GM20000 (cell line): ENCODE measurements at regions not wholly inside any gene's neighbourhood (a gene's known extent, or its start where the extent isn't known, plus 50 kb on each side); places are given as distances from the start of the nearest gene placed in this dataset.

Experiments
- DNase-seq: peaks from one replicate; pipeline ENCODE4 v3.0.0; 2012; ENCODE audit warnings: low spot score
- TF ChIP-seq, protein P1 (sequence below): IDR thresholded peaks from 2 replicates; pipeline ENCODE4 v1.5.1; 2012; ENCODE audit warnings: mild to moderate bottlenecking, control low read depth; ENCODE audit errors: extremely low read depth, missing control alignments

DNA sequence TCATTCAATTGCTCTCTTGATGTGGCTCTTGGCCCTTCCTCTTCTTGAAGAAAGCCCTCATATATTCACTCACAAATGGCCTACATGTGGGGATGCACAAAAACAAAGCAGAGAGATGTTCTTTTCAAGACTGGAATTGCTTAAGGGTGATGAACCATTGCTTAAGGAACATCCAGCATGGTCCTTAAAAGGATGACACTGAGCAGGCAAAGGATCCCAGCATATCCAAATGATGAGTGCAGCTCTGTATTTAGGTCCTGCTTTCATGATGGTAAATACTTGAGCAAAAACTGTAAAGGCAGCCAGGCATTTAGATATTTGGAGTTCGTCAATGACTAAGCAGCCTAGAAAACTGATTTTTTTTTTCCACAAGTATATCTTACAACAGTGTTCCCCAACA, 173.8 kb upstream of the ARRDC4 start:
- no peak for DNase-seq
- TF ChIP-seq, protein P1, sequence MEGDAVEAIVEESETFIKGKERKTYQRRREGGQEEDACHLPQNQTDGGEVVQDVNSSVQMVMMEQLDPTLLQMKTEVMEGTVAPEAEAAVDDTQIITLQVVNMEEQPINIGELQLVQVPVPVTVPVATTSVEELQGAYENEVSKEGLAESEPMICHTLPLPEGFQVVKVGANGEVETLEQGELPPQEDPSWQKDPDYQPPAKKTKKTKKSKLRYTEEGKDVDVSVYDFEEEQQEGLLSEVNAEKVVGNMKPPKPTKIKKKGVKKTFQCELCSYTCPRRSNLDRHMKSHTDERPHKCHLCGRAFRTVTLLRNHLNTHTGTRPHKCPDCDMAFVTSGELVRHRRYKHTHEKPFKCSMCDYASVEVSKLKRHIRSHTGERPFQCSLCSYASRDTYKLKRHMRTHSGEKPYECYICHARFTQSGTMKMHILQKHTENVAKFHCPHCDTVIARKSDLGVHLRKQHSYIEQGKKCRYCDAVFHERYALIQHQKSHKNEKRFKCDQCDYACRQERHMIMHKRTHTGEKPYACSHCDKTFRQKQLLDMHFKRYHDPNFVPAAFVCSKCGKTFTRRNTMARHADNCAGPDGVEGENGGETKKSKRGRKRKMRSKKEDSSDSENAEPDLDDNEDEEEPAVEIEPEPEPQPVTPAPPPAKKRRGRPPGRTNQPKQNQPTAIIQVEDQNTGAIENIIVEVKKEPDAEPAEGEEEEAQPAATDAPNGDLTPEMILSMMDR: no peak

DNA sequence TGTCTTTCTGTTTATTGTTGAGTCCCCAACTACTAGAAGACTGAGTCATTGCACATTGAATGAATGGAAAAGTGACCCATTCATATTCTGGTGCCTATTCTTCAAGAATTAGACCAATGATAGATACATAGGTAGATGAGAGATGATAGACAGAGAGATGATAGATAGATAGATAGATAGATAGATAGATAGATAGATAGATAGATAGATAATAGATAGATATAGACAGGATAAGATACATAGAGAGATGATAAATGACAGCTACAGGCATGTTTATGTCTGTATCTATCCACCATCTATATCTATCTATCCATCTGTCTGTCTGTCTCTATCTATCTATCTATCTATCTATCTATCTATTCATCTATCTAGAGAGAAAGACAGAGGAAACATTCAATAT, 170.3 kb upstream of the ARRDC4 start:
- TF ChIP-seq, protein P1: no peak
- DNase-seq: no peak

DNA sequence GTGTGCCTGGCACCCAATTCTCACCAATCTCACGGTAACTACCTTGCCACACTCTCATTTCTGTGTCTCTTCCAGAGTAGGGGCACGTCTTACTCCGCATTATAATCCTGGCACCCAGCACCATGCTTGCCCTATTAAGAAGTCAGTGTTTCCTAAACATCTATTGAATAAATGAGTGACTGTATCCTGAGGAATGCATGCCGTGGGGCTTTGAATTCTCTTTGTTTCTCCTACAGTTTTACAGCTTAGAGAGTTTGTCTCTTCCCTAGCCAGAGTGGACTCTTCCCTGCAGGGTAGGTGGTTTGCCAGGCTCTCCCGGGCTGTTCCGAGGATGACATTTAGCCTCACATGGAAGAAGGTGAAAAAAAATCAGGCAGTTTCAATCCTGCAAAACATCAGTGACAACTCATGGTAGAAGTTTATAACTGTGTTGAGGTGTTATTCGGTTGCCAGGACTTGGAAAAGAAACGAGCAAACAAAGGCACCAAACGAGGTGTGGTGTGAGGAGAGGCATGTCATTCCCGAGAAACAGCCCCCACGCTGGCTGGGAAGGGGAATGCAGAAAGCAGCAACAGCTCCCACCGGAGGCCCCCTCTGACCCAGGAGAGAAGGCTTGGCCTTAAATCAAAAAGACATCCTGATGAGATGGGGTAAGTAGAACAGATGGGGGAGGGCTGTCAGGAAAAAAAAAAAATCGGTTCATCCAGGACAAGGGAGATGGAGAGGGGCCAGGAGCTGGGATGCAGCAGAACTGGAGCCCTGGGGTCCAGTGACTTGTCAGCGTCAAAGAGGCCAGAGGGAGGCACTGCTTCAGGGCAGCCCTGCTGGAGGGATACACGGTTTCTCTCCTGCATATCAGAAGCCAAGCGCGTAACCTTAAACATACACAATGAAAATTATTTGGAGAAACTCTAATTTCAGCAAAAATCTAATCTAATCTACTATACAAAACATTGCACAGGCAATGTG, 168.4 kb upstream of the ARRDC4 start:
- TF ChIP-seq, protein P1: no peak
- DNase-seq: no peak

DNA sequence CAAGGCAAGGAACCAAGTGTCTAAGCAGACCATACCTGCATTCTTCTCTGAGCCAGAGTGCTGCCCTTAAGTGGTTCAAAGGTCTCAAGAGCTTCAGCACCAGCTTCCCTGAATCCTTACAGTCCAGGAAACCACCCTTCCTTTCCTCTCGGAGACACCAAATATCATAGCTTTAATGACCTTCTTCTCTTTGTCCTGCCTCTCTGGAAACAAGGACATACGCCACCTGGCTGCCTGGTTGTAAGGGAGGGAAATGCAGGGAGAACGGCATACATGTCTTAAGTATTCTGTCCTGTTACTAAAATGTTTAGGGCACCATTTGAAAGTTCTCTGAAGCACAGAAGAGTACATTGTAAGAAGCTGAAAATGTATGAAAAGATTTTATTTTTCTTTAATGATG, 155.6 kb upstream of the ARRDC4 start:
- DNase-seq: no peak
- TF ChIP-seq, protein P1: no peak

DNA sequence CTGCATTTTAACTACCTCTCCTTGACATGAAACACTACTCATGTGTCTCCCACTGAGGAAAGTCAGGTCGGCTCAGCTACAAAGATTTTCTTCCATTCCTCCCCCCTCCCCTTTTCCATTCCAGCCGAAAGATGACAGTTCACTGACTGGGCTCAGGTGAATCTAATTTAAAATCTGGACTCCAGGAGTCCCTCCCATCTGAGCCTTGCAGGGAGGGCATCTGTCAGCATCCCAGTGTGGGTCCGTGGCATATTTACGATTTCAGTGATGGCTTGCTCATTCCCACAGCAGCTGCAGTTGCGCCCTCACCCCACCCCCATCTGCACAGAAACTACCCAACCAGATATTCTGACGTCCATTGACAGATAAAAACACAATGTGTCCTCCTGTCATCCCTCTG, 153.7 kb upstream of the ARRDC4 start:
- TF ChIP-seq, protein P1: no peak
- DNase-seq: no peak

DNA sequence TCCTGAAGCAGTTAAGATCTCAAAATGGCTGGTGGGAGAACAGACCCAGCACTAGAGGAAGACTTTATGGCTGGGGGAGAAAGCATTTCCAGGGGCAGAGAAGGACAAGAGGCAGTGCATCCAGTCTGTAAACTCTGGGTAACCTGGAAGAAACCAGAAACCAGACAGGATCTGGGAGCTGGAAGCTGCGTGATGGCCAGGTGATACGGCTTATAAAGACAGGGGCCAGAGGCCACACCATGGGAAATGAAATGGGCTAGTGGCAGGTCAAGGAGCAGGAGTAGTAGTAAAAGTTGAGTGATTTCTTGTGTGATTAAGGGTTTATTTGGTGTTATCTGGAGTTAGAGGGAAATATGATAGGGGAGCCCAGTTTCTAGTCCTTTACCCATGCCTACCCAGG, 144.7 kb upstream of the ARRDC4 start:
- TF ChIP-seq, protein P1: no peak
- no peak for DNase-seq

DNA sequence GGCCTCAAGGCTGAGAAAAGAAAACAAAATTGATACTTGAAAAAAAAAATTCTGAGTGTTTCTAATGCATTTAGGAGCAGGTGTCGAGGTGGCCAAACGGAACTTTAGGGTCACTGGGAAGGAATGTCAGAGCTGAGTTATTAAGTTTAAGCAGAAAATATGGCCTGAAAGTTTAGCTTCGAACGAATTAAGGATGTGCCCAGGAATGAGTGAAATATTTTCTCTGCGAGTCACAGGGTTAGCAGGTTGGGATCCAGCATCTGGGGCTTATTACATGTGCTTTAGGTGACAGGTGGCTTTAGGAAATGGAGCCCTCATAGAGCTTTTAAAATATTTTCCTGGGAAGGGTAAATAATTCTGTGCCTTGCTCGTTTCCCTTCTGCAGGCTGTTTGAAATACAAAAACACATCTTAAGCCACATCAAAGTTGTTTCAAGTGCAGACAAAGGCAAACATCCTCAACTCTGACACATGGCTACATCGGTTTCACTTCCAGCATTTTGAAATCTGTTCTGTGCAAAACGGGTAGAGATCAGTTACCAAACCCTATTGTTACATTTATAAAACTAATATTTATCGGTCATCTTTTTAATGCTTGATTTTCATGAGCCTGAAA, 143.1 kb upstream of the ARRDC4 start:
- DNase-seq: no peak

More for the DNA sequence above, 143.1 kb upstream of the ARRDC4 start:
- TF ChIP-seq, protein P1: no peak
